ENCODE measurements at regions not wholly inside any gene's neighbourhood (a gene's known extent, or its start where the extent isn't known, plus 50 kb on each side); places are given as distances from the start of the nearest gene placed in this dataset.
"Not testable (repeated sequence)": the region's sequence is repeated elsewhere in the genome, so short reads cannot be mapped to it uniquely, and the experiment has no call there.

- no peak for DNase-seq
- Mint-ChIP-seq H3K4me1 (no peaks in the 10 kb centered on the region), H3K4me3 (no peak overlapping the region), H3K9me3 (peaks cover 3% of the 10 kb centered on the region), H3K36me3 (no peaks in the 10 kb centered on the region), H3K27me3 (no peaks in the 10 kb centered on the region), H3K27ac (no peak overlapping the region)
Observed at GRCh38 chr2:103355287-103355686, 593.5 kb downstream of the TMEM182 start.

DNA sequence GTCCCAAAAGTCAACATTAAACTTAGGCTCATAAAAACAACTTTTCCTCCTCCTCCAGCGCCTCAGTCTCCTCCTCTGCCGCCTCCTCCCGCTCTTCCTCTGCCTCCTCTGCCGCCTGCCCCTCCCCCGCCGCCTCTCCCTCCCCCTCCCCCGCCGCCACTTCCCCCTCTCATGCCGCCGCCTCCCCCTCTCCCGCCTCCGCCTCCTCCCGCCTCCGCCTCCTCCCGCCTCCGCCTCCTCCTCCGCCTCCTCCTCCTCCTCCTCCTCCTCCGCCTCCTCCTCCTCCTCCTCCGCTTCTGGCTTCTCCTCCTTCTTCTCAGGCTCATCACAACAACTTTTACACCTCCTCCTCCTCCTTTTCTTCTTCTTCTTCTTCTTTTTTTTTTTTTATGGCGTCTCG, 599.9 kb downstream of the TMEM182 start:
- H3K27ac Mint-ChIP-seq: no peak overlapping the region
- H3K4me3 Mint-ChIP-seq: no peak overlapping the region
- peaks cover 7% of the 10 kb centered on the region for H3K9me3 Mint-ChIP-seq
- H3K4me1 Mint-ChIP-seq: no peaks in the 10 kb centered on the region
- no peaks in the 10 kb centered on the region for H3K27me3 Mint-ChIP-seq
- H3K36me3 Mint-ChIP-seq: no peaks in the 10 kb centered on the region
- DNase-seq: no peak

GRCh38 chr2:103363639-103364038, 601.8 kb downstream of the TMEM182 start:
- H3K9me3 Mint-ChIP-seq: peaks cover 5% of the 10 kb centered on the region
- no peaks in the 10 kb centered on the region for H3K36me3 Mint-ChIP-seq
- H3K4me3 Mint-ChIP-seq: no peak overlapping the region
- no peak for DNase-seq
- H3K27me3 Mint-ChIP-seq: no peaks in the 10 kb centered on the region
- no peak overlapping the region for H3K27ac Mint-ChIP-seq
- H3K4me1 Mint-ChIP-seq: no peaks in the 10 kb centered on the region

DNA sequence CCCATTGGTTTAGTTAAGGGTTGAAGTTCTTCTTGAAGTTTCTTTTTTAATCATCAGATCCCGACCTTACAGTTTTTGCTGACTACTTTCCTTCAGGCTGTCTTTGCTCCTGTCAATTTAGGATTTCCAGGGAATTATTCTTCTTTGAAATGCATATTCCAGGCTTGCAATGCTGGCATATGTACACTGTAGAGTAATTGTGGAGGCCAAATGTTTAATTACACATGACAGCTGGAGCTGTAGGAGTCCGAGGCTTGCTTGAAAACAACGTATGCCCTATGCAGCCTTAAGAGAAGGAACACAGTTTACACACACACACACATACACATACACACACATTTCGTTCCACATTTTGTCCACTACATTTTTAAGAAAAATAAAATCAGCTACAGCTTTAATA, 602.3 kb downstream of the TMEM182 start:
- no peak overlapping the region for H3K4me3 Mint-ChIP-seq
- no peak for DNase-seq
- no peaks in the 10 kb centered on the region for H3K36me3 Mint-ChIP-seq

GRCh38 chr2:103365071-103365470, 603.2 kb downstream of the TMEM182 start:
- Mint-ChIP-seq H3K27ac (no peak overlapping the region), H3K9me3 (peaks cover 4% of the 10 kb centered on the region), H3K4me3 (no peak overlapping the region), H3K27me3 (no peaks in the 10 kb centered on the region), H3K36me3 (no peaks in the 10 kb centered on the region), H3K4me1 (no peaks in the 10 kb centered on the region)
- no peak for DNase-seq

More for the DNA sequence above, 602.3 kb downstream of the TMEM182 start:
- Mint-ChIP-seq H3K9me3 (peaks cover 5% of the 10 kb centered on the region), H3K4me1 (no peaks in the 10 kb centered on the region), H3K27ac (no peak overlapping the region), H3K27me3 (no peaks in the 10 kb centered on the region)

DNA sequence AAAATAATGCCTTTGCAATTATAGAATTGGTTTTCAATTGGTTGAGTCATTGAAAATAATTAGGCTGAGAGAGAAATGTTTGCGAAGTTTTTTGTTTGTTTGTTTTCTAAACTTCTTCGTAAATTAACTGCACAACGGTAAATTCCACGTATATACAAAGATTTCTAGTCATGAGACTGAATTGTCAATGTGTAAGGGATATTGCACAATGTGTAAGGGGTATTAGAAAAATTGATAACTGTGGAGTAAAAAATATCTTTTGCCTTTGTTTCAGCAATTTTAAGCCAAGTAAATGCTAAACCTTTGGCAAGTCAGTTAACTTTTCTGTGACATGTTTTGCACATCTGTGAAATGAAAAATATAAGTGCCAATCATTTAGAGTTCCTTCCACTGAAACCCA, 606.0 kb downstream of the TMEM182 start:
- Mint-ChIP-seq H3K27me3 (no peaks in the 10 kb centered on the region), H3K36me3 (no peaks in the 10 kb centered on the region), H3K27ac (no peak overlapping the region), H3K4me1 (no peaks in the 10 kb centered on the region), H3K4me3 (no peak overlapping the region), H3K9me3 (no peaks in the 10 kb centered on the region)
- DNase-seq: no peak

DNA sequence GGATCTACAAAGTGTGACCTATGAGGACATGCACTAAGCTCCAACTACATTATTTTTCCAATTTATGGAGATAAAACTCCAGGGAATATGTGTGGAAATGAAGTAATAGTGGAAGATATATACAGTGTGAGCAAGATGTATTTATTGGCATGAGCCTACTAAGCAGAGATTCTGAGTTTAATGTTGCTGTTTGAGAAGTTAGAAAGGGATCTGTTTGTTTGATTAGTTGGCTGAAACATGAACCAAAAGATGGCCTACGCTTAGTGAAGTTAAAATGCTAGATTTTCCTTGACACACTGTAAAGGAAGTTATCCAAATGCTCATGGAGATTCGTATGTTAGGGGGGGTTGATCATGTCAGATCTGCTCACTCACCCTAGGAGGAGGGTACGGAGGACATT, 621.7 kb downstream of the TMEM182 start:
- Mint-ChIP-seq H3K27me3 (no peaks in the 10 kb centered on the region), H3K4me3 (no peak overlapping the region), H3K36me3 (no peaks in the 10 kb centered on the region), H3K9me3 (peaks cover 6% of the 10 kb centered on the region), H3K27ac (no peak overlapping the region), H3K4me1 (no peaks in the 10 kb centered on the region)
- DNase-seq: no peak

DNA sequence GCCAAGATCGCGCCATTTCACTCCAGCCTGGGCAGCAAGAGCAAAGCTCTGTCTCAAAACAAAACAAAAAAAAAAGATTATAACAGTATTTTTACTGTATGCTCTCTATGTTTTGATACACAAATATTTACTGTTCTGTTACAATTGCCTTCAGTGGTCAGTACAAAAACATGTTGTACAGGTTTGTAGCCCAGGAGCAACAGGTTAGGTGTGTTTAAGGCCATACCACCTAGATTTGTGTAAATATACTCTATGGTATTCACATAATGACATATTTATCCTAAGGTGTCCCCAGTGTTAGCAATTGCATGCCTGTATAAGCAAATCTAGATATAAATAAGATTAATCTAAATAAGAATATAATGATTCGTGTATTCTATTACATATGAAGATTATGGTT, 625.0 kb downstream of the TMEM182 start:
- no peak overlapping the region for H3K27ac Mint-ChIP-seq
- DNase-seq: no peak
- no peaks in the 10 kb centered on the region for H3K36me3 Mint-ChIP-seq
- H3K4me3 Mint-ChIP-seq: no peak overlapping the region
- no peaks in the 10 kb centered on the region for H3K27me3 Mint-ChIP-seq
- H3K9me3 Mint-ChIP-seq: no peaks in the 10 kb centered on the region
- no peaks in the 10 kb centered on the region for H3K4me1 Mint-ChIP-seq

DNA sequence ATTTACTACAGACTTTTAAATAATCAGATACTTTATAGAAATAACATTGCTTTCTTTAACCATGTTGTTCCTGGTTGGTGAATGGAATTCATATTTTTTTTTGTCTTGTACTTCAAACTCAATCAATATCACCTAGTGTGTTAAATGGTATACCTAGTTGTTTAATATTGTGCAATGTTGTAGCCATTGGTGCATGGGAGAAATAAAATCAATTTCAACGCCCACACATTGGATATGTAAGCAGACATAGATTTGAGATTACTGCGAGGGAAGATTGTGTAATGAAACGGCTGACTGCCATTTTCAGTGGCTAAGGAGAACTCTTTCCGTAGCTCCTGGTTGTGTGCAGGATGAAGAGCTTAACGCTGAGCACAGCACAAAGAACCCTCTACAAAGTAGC, 626.1 kb downstream of the TMEM182 start:
- no peaks in the 10 kb centered on the region for H3K9me3 Mint-ChIP-seq
- no peak for DNase-seq
- H3K36me3 Mint-ChIP-seq: no peaks in the 10 kb centered on the region
- no peaks in the 10 kb centered on the region for H3K27me3 Mint-ChIP-seq
- H3K27ac Mint-ChIP-seq: no peak overlapping the region
- no peak overlapping the region for H3K4me3 Mint-ChIP-seq
- H3K4me1 Mint-ChIP-seq: no peaks in the 10 kb centered on the region

GRCh38 chr2:103396152-103396551, 634.3 kb downstream of the TMEM182 start:
- Mint-ChIP-seq H3K36me3 (no peaks in the 10 kb centered on the region), H3K4me1 (no peaks in the 10 kb centered on the region), H3K27me3 (no peaks in the 10 kb centered on the region), H3K9me3 (no peaks in the 10 kb centered on the region), H3K4me3 (no peak overlapping the region), H3K27ac (no peak overlapping the region)
- no peak for DNase-seq

- no peak overlapping the region for H3K4me3 Mint-ChIP-seq
Observed at GRCh38 chr2:103401621-103402020, 639.8 kb downstream of the TMEM182 start.

GRCh38 chr2:103402336-103402735, 640.5 kb downstream of the TMEM182 start:
- H3K27me3 Mint-ChIP-seq: no peaks in the 10 kb centered on the region
- no peak for DNase-seq
- H3K4me3 Mint-ChIP-seq: no peak overlapping the region
- no peaks in the 10 kb centered on the region for H3K4me1 Mint-ChIP-seq
- H3K36me3 Mint-ChIP-seq: no peaks in the 10 kb centered on the region
- H3K9me3 Mint-ChIP-seq: no peaks in the 10 kb centered on the region
- no peak overlapping the region for H3K27ac Mint-ChIP-seq

More at GRCh38 chr2:103401621-103402020, 639.8 kb downstream of the TMEM182 start:
- Mint-ChIP-seq H3K4me1 (no peaks in the 10 kb centered on the region), H3K27ac (no peak overlapping the region), H3K27me3 (no peaks in the 10 kb centered on the region), H3K9me3 (no peaks in the 10 kb centered on the region), H3K36me3 (no peaks in the 10 kb centered on the region)
- DNase-seq: no peak

DNA sequence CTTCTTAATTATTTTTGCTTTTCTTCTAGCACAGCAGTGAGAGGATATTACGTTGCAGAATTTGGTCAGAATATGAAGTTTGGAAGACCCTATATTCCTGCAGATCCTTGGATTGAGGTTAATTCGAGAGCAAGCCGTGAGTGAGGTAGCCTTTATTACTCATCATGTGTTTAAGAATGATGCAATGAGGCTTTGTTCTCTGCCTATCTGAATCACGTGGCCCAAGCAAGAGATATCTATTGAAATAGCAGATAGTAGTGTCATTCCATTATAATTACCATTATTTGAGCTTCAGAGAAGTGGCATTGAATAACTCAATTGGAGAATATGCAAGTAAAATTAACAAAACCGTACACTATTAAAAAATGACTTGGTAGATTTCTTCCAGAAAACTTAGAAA, 641.1 kb downstream of the TMEM182 start:
- Mint-ChIP-seq H3K4me3 (no peak overlapping the region), H3K4me1 (no peaks in the 10 kb centered on the region), H3K36me3 (no peaks in the 10 kb centered on the region), H3K27ac (no peak overlapping the region), H3K9me3 (no peaks in the 10 kb centered on the region), H3K27me3 (no peaks in the 10 kb centered on the region)
- no peak for DNase-seq

GRCh38 chr2:103403388-103403787, 641.6 kb downstream of the TMEM182 start:
- H3K9me3 Mint-ChIP-seq, DNase-seq, H3K27ac Mint-ChIP-seq, H3K4me3 Mint-ChIP-seq, H3K4me1 Mint-ChIP-seq, H3K27me3 Mint-ChIP-seq, H3K36me3 Mint-ChIP-seq: not testable (repeated sequence)

DNA sequence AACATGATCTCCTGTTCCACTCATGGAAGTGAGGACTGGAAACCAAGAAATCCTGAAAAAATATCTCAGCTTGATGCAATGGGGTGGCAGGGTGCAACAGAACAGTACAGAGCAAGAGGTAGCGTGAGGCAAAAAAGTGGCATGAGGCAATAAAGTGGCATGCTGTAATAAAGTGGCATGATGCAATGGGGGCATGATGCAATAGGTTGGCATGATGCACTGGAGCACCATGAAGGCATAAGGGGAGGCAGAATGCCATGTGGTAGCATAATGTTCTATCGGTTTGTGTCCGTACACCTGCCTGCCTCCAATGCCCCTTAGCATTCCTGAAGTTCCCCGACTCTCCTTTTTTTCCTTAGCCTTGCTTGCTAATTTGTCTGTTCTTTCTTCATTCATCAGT, 648.4 kb downstream of the TMEM182 start:
- Mint-ChIP-seq H3K27ac (no peak overlapping the region), H3K4me3 (no peak overlapping the region), H3K9me3 (peaks cover 3% of the 10 kb centered on the region), H3K4me1 (no peaks in the 10 kb centered on the region), H3K27me3 (no peaks in the 10 kb centered on the region), H3K36me3 (no peaks in the 10 kb centered on the region)
- DNase-seq: no peak

DNA sequence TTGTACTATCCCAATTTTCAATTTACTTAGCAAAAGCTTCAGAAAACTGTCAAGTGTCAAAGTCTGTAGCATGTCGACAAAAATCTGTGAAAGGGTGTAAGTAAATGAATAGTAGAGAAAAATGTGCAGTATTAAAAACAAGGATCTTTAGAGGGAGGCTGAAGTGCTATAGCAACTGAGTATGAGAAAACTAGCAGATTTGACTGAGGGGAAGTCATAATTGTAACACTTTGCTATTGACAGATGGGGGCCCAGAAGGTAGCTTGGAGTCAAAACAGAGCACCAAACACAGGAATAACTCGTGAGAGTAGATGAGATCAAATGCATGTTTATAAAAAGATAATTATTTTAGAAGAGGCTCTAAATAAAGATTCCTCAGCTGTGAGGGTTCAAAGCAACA, 657.7 kb downstream of the TMEM182 start:
- Mint-ChIP-seq H3K4me1 (no peaks in the 10 kb centered on the region), H3K27ac (no peak overlapping the region), H3K27me3 (no peaks in the 10 kb centered on the region), H3K36me3 (no peaks in the 10 kb centered on the region), H3K9me3 (peaks cover 11% of the 10 kb centered on the region), H3K4me3 (no peak overlapping the region)
- DNase-seq: no peak

DNA sequence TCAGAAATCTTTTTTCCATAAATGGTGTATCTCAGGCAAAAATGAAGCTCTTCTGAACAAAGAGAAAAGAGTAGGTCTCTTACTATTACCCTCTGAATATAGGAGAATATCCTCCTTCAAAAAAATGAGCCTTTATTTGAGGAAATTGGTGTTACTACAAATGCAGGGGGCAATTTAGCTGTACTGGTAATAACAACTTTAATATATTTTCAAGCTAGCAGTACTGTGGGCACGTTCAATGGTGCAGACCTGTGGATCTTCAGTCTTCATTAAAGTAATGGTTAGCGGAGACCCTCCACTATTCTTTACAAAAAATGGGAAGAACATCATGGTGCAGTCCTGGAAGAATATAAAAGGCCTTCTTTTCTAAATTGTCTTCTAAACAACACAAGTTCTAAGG, 661.3 kb downstream of the TMEM182 start:
- Mint-ChIP-seq H3K4me1 (no peaks in the 10 kb centered on the region), H3K4me3 (no peak overlapping the region), H3K27ac (no peak overlapping the region), H3K9me3 (peaks cover 3% of the 10 kb centered on the region), H3K36me3 (no peaks in the 10 kb centered on the region), H3K27me3 (no peaks in the 10 kb centered on the region)
- DNase-seq: no peak
